ENCODE measurements at regions not wholly inside any gene's neighbourhood (a gene's known extent, or its start where the extent isn't known, plus 50 kb on each side); places are given as distances from the start of the nearest gene placed in this dataset.

DNA sequence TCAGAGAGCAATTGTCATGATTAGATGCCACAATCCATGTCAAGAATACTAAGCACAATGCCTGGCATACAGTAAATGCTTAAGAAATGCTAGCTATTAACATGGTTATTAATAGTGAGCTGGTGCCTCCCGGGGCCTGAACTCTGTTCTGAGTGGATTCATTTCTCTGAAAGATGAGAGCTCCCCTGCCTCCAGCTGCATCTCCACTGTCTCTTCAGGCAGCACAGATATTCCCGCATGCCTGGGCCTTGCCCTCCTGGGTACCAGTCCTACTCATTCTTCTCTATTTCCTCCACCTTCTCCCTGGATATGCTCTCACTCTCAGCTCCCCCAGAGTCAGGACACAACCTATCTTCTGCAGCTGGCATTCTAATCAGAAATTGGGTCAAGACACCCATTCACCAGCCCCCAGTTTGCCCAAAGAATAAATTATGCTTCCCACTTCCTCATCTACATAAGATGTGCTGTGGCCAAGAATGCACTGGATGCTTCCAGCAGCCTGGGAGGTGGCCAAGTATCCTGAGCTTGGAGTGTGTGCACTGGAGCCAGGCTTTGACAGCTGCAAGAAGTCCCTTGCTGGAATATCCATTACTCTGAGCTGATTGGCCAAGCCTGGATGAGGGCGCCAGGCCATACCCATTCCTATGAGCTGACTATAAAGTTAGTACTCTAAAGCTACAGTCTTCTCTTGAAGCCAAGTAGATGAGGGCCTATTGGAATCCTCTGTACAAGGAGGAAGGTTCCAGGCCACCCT is 669.0 kb downstream of the ACTL7B start:
- DNase-seq (ENCODE audit: low spot score) = no peak

DNA sequence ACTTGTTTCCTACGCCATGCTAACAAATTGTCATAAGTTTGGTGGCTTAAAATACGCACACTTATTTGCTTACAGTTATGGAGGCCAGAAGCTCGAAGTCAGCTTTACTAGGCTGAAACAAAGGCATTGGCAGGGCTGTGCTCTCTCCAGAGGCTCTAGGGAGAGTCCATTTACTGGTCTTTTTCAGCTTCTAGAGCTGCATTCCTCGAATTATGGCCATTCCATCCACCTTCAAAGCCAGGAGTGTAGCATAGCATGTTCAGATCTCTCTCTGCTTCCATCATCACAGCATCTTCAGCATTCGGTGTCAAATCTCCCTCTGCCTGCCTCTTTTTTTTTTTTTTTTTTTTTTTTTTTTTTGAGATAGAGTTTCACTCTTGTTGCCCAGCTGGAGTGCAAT is 670.2 kb downstream of the ACTL7B start:
- no peak for DNase-seq (ENCODE audit: low spot score)

GRCh38 chr9:108184941-108185340 is 670.8 kb downstream of the ACTL7B start:
- peak; percentile 60 for DNase-seq (ENCODE audit: low spot score)

- no peak for DNase-seq (ENCODE audit: low spot score)
Measured at GRCh38 chr9:108184009-108184408, 671.8 kb downstream of the ACTL7B start.

DNA sequence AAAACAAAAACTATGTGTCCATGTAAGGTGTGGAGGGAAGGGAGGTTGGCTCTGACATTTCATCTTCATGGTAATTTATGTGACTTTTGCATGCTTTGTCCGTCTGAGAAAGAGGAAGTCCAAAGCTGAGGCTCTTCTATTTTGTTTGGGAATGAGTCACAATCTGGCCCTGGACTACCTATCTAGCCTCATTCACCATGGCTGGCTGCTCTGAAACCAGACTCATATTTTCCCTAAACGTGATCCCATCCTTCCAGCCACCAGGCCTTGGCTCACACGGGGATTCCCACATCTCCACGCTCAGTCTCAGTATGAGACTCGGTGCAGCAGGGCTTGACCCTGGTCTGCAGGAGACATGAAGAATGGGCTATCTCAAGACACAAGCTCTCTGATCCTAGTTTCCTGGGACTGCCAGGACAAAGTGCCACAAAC is 672.8 kb downstream of the ACTL7B start:
- no peak for DNase-seq (ENCODE audit: low spot score)

GRCh38 chr9:108182270-108182669 is 673.5 kb downstream of the ACTL7B start:
- no peak for DNase-seq (ENCODE audit: low spot score)

DNA sequence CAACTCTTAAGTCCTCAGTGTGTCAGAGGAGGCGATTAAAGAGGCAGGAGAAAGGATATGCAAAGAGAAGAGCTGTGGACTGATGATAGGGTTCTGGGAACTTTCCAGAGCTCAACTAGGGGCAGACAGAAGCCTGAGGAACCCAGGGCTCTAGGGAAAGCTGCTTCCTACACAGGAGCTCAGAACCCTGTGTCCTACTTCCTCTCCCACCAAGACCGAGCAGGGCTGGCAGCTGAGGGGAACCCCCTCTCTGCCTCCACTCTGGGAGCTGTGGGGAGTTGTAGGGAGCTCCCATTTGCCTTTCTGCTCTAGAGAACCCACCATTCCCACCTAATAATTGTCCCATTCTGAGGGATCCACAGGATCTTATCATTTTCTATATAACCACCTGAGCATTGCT is 674.3 kb downstream of the ACTL7B start:
- no peak for DNase-seq (ENCODE audit: low spot score)

GRCh38 chr9:108180541-108180940 is 675.2 kb downstream of the ACTL7B start:
- DNase-seq (ENCODE audit: low spot score) = no peak

GRCh38 chr9:108178318-108178717 is 677.5 kb downstream of the ACTL7B start:
- DNase-seq (ENCODE audit: low spot score) = no peak

DNA sequence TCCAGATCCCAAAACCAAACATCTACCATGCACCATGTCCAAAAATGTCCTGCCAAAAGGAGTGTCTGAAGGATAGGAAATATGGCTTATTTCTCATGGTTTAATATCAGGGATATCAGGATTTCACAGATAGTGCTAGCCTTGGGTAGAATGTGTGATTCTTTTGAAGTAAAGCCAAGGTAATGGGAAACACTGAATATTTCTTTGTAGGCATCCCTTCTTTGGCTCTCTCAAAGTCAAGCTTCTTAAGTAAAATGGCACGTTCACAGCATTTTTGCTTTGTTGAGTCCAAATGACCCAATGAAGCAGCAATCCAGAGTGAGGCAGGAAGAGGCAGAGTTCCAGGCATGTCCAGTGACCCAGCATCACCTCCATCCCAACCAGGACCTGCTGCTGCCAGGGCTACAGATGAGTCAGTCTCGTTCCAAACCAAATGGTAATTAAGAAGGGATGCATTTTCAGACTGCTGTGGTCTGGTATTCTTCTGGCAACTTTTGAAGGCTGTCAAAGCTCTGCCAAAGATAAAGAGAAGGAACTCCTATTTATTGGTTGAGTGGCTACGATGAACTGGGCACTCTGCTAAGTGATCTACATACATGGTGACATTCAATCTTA is 678.8 kb upstream of the KLF4 start:
- DNase-seq (ENCODE audit: low spot score) = no peak

GRCh38 chr9:108167136-108167900 is 677.7 kb upstream of the KLF4 start:
- DNase-seq (ENCODE audit: low spot score) = no peak

GRCh38 chr9:108166519-108166918 is 677.0 kb upstream of the KLF4 start:
- no peak for DNase-seq (ENCODE audit: low spot score)

- no peak for DNase-seq (ENCODE audit: low spot score)
Measured at GRCh38 chr9:108163321-108164005, 673.9 kb upstream of the KLF4 start.

GRCh38 chr9:108162664-108163063 is 673.1 kb upstream of the KLF4 start:
- DNase-seq (ENCODE audit: low spot score) = no peak

- no peak for DNase-seq (ENCODE audit: low spot score)
Measured at GRCh38 chr9:108161503-108161902, 671.9 kb upstream of the KLF4 start.

DNA sequence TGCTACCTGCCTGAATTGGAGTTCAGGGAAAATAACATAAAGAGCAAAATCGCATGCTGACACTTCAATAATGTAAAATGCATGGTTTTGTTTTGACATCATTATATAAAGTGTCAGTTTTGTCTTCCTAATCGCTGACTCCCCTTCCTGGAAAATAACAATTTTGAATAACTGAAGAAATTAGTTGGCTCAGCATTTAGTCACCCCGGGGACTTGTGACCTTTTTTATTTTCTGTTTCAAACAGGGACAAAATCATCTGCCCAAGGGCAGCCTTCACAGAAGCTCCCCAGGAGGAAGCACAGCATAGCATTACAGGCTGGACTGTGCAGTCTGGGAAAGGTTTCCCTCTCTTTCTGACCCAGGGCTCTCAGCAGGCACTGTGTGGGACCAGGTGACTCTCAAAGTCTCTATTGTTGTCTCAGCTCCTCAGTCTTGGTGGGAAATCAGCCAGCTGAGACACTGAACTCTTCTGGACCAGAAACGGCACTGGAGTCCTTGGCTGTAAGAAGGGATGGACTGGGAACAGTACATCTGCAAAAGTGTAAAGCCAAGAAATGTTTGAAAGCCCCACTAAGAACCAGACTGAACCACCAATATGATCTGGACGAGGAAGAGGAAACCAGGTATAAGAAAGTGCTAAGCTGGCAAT is 671.3 kb upstream of the KLF4 start:
- no peak for DNase-seq (ENCODE audit: low spot score)

DNA sequence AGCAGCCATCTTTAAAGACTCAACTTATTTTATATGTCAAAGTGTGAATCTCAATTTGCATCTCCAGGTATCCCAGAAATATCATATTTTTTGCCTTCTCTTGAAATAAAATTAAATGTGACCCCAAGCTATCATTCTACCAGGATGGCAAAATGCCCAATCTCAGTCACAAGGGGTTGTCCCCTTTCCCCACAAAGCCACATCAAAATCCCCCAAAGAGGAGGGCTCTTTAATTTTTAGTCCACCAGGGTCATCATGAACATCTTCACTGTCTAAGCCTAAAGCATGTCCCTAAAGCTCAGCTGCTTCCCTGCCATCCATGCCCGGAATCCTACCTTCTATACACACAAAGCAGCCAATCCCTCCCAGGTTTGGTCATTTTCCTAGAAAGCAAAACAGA is 670.5 kb upstream of the KLF4 start:
- no peak for DNase-seq (ENCODE audit: low spot score)

DNA sequence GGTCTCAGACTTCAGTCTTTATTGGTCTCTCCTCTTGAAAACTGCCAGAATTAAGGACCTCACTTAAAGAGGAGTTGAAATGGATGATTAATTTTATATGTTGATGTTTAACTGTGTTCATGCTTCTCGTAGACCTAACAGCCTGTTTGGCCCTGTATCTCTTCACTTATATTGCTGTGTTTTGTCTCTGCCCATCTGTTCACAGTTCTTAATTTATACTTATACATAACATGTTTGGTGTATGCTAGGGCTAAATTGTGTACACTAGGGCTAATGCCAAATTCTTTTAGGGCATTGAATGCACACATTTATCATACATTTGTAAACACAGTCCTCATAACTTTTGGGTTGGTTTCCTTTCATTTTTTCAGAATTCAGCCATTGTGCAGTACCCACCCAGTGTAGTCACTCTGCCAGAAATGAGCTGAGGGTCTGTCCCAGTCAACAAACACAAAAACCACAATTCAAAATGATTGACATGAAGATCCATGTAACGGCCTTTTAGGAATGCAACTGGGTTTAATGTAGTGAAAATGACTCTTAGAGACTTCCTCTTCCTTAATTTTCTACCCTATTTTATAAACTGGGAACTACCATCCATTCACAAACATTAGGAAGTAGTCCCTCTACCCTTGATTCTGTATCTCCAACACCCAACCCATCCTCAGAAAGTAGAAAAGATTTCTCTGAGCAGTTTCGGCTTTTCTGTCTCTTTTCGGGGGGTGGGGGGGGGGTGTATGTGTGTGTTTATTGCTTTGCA is 668.8 kb upstream of the KLF4 start:
- DNase-seq (ENCODE audit: low spot score) = no peak

DNA sequence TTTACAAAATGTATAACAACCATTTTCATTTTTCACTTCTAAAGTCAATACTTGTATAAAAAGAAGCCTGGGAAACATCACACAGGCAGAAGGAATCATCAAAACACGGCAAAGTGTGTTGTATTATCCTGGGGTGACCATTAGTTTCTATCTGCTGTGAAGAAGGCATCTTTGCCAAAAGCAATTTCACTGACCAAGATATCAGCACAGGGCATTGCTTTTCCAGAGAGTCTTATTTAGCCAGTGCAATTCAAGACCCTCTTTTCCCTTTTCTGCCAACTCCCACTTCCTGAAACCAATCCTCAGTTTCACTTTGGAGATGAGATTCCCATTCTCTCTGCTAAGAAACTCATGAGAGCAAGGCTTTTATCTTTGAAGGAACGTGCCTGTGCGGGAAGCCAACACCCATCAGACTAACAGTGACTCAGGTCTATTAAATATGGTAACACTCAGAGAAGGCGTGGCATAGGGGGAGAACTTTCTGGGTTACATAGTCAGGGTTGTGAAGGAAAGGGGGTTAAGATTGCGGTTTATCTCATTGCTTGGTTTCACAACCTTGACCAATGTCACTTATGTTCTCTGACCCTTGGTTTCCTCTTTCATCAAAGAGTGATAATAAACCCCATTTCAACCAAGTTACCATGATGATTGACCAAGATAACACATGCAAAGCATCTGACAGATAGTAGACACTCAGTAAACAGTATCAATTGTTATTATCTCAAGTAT is 666.9 kb upstream of the KLF4 start:
- no peak for DNase-seq (ENCODE audit: low spot score)

DNA sequence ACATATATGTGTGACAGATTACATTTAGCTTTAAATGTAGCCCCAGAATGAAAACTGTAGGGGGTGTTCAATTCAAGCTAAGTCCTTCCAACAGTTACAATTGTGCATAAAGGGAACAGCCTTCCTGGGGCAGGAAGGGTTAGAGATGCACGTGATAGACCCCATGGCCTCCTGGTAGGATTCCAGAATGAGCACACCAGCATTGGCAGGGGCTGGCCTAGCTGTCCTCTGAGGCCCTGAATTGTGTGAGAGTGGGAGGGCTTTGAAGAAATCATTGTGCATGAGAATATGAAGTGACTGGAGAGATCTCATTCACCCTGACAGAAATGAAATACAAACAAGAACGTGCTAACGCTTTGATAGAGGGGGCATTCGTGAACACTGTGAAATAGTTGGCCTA is 663.8 kb upstream of the KLF4 start:
- DNase-seq (ENCODE audit: low spot score) = no peak
